ENCODE measurements at regions not wholly inside any gene's neighbourhood (a gene's known extent, or its start where the extent isn't known, plus 50 kb on each side); places are given as distances from the start of the nearest gene placed in this dataset.

- Mint-ChIP-seq H3K9me3 (peaks cover 8% of the 10 kb centered on the region), H3K36me3 (ENCODE audit: low read depth) (peaks cover 4% of the 10 kb centered on the region), H3K4me1 (no peaks in the 10 kb centered on the region), H3K27ac (ENCODE audit: unreplicated experiment) (no peak overlapping the region), H3K4me3 (no peak overlapping the region), H3K27me3 (ENCODE audit: low read depth) (no peaks in the 10 kb centered on the region)
- DNase-seq (ENCODE audit: low read depth, low spot score), result no peak
- no peak for TF ChIP-seq CTCF (conservative IDR thresholded peaks at IDR 0.05)
Measured at GRCh38 chr4:66887061-66887460, 658.2 kb downstream of the CENPC start.

GRCh38 chr4:66885501-66886165, 659.7 kb downstream of the CENPC start:
- Mint-ChIP-seq H3K9me3 (peaks cover 13% of the 10 kb centered on the region), H3K27me3 (ENCODE audit: low read depth) (no peaks in the 10 kb centered on the region)

GRCh38 chr4:66876946-66877345, 668.4 kb downstream of the CENPC start:
- DNase-seq (ENCODE audit: low read depth, low spot score), result no peak
- no peak overlapping the region for H3K27ac Mint-ChIP-seq (ENCODE audit: unreplicated experiment)
- peaks cover 2% of the 10 kb centered on the region for H3K36me3 Mint-ChIP-seq (ENCODE audit: low read depth)
- no peak for TF ChIP-seq CTCF (conservative IDR thresholded peaks at IDR 0.05)
- H3K27me3 Mint-ChIP-seq (ENCODE audit: low read depth), result no peaks in the 10 kb centered on the region
- peaks cover 8% of the 10 kb centered on the region for H3K9me3 Mint-ChIP-seq
- H3K4me3 Mint-ChIP-seq, result no peak overlapping the region
- no peaks in the 10 kb centered on the region for H3K4me1 Mint-ChIP-seq

More at GRCh38 chr4:66885501-66886165, 659.7 kb downstream of the CENPC start:
- H3K4me3 Mint-ChIP-seq, result no peak overlapping the region
- no peak for TF ChIP-seq CTCF (conservative IDR thresholded peaks at IDR 0.05)
- no peaks in the 10 kb centered on the region for H3K4me1 Mint-ChIP-seq
- no peak for DNase-seq (ENCODE audit: low read depth, low spot score)
- H3K36me3 Mint-ChIP-seq (ENCODE audit: low read depth), result peaks cover 8% of the 10 kb centered on the region
- H3K27ac Mint-ChIP-seq (ENCODE audit: unreplicated experiment), result no peak overlapping the region

GRCh38 chr4:66872661-66873060, 672.6 kb downstream of the CENPC start:
- H3K9me3 Mint-ChIP-seq, result no peaks in the 10 kb centered on the region
- no peak overlapping the region for H3K4me3 Mint-ChIP-seq
- H3K27ac Mint-ChIP-seq (ENCODE audit: unreplicated experiment), result no peak overlapping the region
- no peaks in the 10 kb centered on the region for H3K36me3 Mint-ChIP-seq (ENCODE audit: low read depth)
- H3K27me3 Mint-ChIP-seq (ENCODE audit: low read depth), result no peaks in the 10 kb centered on the region
- TF ChIP-seq CTCF (conservative IDR thresholded peaks at IDR 0.05), result no peak
- no peak for DNase-seq (ENCODE audit: low read depth, low spot score)
- H3K4me1 Mint-ChIP-seq, result no peaks in the 10 kb centered on the region

GRCh38 chr4:66863481-66863880, 681.8 kb downstream of the CENPC start:
- no peak for TF ChIP-seq CTCF (conservative IDR thresholded peaks at IDR 0.05)
- peaks cover 3% of the 10 kb centered on the region for H3K9me3 Mint-ChIP-seq
- H3K4me1 Mint-ChIP-seq, result no peaks in the 10 kb centered on the region
- H3K27me3 Mint-ChIP-seq (ENCODE audit: low read depth), result no peaks in the 10 kb centered on the region
- H3K36me3 Mint-ChIP-seq (ENCODE audit: low read depth), result peaks cover 2% of the 10 kb centered on the region
- no peak for DNase-seq (ENCODE audit: low read depth, low spot score)
- H3K27ac Mint-ChIP-seq (ENCODE audit: unreplicated experiment), result no peak overlapping the region
- no peak overlapping the region for H3K4me3 Mint-ChIP-seq
